AG04450 (cell line): ENCODE measurements at regions not wholly inside any gene's neighbourhood (a gene's known extent, or its start where the extent isn't known, plus 50 kb on each side); places are given as distances from the start of the nearest gene placed in this dataset.
"Not testable (repeated sequence)": the region's sequence is repeated elsewhere in the genome, so short reads cannot be mapped to it uniquely, and the experiment has no call there.

Experiments used
- CTCF ChIA-PET: fragments of 300-600, 350-600 bp; formaldehyde crosslinking; extraction: SDS; loops from one replicate; lab custom pipeline; 2022; ENCODE audit warnings: antibody characterized with exemption, inconsistent platforms; lab: Charles Lee
- POLR2A ChIA-PET: fragments of 350-600 bp; formaldehyde crosslinking; extraction: SDS; loops from one replicate; lab custom pipeline; 2021; ENCODE audit warnings: antibody characterized with exemption, inconsistent platforms; lab: Yijun Ruan, JAX
- DNase-seq: peaks from one replicate; pipeline ENCODE4 v3.0.0-alpha.2; 2011; ENCODE audit warnings: low read depth, low spot score
- H3K27ac ChIP-seq: one replicate; pipeline ENCODE4 v1.5.1; 2012; ENCODE audit warnings: low read depth, low read length, control low read depth
- H3K27me3 ChIP-seq: one replicate; pipeline ENCODE4 v1.6.0; 2012; ENCODE audit warnings: low read length; ENCODE audit not compliant: control insufficient read depth, insufficient read depth
- H3K4me3 ChIP-seq: 2 replicates; pipeline ENCODE4 v1.5.1; 2011; ENCODE audit warnings: mild to moderate bottlenecking, low read depth, low read length, control low read depth
- H3K9me3 ChIP-seq: 2 replicates; pipeline ENCODE4 v1.5.1; 2012; ENCODE audit warnings: low read length; ENCODE audit not compliant: control insufficient read depth, insufficient read depth
- TF ChIP-seq, protein P1 (sequence below): IDR thresholded peaks from 2 replicates; pipeline ENCODE4 v1.5.1; 2011; ENCODE audit warnings: low read depth, low read length, control low read depth, inconsistent platforms

DNA sequence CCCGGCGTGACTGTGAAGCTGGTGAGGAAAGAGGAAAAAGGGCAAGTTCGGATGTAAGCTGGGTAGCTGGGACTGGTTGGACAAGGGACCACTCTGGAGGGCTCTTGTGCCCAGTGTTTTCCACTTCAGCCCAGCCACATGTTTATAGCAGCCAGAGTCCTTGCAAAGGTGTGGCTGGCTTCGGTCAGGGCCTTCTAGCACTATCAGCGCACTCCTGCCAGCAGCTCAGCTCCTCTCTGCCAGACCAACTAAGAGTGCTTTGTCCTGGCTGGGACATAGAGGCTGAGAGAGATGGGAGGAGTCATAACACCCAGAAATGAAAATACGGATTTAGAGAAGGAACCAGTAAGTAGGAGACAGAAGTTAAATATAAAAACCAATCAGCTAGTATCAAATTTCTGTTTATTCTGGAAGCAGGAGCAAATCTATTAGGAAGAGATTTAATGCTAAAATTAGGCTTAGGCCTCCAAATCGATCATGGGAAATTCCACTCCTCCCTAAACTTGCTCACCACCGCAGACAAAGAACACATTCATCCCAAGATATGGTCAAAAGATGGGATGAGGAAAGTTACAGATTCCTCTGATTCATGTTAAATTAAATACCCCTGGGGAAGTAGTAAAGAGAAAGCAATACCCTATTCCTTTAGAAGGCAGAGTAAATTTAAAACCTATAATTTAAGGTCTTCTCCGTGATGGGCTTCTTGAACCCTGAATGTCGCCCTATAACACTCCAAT is 135.0 kb downstream of the RALA start:
- Histone ChIP-seq H3K27ac (no peak overlapping the region), H3K27me3 (no peaks in the 10 kb centered on the region), H3K4me3 (no peak overlapping the region), H3K9me3 (no peaks in the 10 kb centered on the region; the same call in 1 of the 2 replicates)
- ChIA-PET POLR2A (interaction anchor here (0.9 kb wide), 1 partner anchor 178 kb away, joined by 3 read pairs; no protein-coding TSS in a partner anchor), CTCF (interaction anchor here (0.6 to 2.1 kb wide), 4 partner anchors 10 to 178 kb away, joined by 3 to 14 read pairs (median 4); no protein-coding TSS in a partner anchor)
- TF ChIP-seq, protein P1, sequence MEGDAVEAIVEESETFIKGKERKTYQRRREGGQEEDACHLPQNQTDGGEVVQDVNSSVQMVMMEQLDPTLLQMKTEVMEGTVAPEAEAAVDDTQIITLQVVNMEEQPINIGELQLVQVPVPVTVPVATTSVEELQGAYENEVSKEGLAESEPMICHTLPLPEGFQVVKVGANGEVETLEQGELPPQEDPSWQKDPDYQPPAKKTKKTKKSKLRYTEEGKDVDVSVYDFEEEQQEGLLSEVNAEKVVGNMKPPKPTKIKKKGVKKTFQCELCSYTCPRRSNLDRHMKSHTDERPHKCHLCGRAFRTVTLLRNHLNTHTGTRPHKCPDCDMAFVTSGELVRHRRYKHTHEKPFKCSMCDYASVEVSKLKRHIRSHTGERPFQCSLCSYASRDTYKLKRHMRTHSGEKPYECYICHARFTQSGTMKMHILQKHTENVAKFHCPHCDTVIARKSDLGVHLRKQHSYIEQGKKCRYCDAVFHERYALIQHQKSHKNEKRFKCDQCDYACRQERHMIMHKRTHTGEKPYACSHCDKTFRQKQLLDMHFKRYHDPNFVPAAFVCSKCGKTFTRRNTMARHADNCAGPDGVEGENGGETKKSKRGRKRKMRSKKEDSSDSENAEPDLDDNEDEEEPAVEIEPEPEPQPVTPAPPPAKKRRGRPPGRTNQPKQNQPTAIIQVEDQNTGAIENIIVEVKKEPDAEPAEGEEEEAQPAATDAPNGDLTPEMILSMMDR = no peak
- no peak for DNase-seq

DNA sequence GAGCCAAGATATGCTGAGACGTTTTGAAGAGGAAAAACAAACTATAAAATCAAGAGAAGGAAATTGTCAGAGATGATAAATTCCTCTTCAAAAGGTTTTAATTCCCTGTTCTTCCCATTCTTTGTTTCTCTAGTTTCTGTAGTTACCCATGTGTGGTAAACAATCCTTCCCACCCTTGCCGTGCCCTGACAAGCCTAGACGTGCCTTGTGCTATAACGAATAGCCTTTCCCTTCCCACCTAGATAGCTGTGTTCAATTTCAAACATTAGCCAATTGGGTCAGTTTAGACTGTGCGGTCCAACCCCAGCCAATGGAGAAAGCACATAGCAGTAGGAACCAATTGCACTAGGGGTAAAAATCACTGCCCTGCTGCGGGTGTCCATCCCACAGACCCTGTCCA is 138.1 kb downstream of the RALA start:
- H3K9me3 ChIP-seq = no peaks in the 10 kb centered on the region
- H3K4me3 ChIP-seq = no peak overlapping the region
- no peak overlapping the region for H3K27ac ChIP-seq
- H3K27me3 ChIP-seq = no peaks in the 10 kb centered on the region
- TF ChIP-seq, protein P1 = no peak
- DNase-seq = no peak
- ChIA-PET POLR2A (no interaction called here), CTCF (interaction anchor here (0.8 to 2.3 kb wide), 2 partner anchors 14 to 18 kb away, joined by 3 to 8 read pairs; no protein-coding TSS in a partner anchor)

DNA sequence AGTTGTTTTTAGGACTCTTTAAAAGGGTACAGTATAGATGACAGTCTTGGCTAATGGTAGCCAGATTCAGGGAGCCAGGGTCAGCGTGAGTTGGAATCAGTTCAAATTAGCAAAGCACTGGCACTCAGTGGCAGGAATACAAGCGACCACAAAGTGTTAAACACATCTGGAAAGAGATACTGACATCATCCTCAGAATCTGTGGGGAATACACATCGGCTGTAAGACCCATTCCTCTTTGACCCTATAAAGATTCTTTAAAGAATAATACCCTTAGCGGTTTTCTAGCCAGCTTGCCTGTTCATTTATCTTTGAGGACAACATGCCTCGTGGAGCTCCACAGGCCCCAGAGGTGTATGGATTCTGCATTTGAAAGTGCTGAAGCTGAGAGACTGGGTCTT is 139.1 kb downstream of the RALA start:
- CTCF ChIA-PET = interaction anchor here (1.0 kb wide), 1 partner anchor 182 kb away, joined by 6 read pairs; no protein-coding TSS in a partner anchor
- POLR2A ChIA-PET, H3K9me3 ChIP-seq, DNase-seq, H3K4me3 ChIP-seq, H3K27me3 ChIP-seq: not testable (repeated sequence)
- H3K27ac ChIP-seq = peak overlapping the region; percentile 21

DNA sequence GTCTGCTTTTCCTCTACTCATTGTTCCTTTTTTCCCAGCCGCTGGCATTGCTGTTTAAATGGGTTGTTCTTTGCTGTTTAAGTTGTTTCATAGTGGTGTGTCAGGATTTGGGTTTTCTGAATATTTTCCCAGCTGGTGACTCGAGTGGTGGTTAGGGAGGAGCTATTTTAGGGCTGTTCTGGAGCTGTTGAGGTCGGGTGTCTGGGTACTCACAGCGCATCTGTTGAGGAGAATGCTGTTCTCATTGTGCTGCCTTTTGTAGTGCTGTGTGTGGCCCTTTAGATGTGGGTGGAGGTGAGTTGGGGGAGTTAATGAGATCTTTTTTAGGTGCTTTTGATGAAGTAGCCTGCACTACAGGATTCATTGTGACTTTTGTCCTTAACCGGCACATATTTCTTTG is 139.5 kb downstream of the RALA start:
- POLR2A ChIA-PET, H3K27me3 ChIP-seq, H3K9me3 ChIP-seq, DNase-seq, H3K4me3 ChIP-seq: not testable (repeated sequence)
- H3K27ac ChIP-seq = peak overlapping the region; percentile 21
- CTCF ChIA-PET = interaction anchor here (1.0 kb wide), 1 partner anchor 183 kb away, joined by 6 read pairs; no protein-coding TSS in a partner anchor

DNA sequence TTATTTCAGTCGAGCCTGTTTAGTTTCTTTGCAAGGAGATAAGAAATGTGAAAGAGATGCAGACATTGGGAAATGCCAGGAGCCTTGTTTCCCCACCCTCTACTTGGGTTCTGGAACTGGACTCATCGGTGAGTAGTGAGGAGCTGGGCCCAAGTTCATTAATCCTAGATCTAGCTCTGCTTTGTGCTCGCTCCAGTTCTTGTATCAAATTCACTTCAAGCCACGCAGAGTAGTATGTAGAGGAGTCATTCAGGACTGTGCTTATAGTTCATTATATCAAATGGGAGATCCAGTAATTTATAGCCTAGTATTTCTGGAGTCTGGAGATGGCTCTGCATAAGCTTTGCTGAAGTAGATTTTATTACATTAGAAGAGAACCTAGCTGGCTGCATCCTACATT is 142.5 kb downstream of the RALA start:
- POLR2A ChIA-PET, CTCF ChIA-PET, H3K27me3 ChIP-seq, H3K4me3 ChIP-seq, H3K27ac ChIP-seq, H3K9me3 ChIP-seq, DNase-seq: not testable (repeated sequence)

DNA sequence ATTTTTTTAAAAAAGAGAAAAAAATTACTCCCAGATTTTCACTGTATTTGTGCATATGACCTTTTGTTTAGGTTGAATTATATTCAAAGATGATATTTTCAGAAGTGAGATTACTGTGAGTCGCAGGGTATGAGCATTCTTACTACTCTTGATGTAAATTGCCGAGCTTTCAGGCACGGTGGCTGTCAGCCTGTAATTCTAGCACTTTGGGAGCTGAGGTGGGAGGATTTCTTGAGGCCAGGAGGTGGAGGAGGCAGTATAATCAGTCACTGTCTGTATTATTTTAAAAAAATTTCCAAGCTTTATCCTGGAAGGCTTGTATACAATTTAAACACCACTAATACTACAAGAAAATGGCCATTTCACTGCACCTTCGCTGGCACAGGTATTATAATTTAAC is 145.1 kb downstream of the RALA start:
- H3K9me3 ChIP-seq, POLR2A ChIA-PET, H3K4me3 ChIP-seq, H3K27ac ChIP-seq, DNase-seq, H3K27me3 ChIP-seq: not testable (repeated sequence)
- CTCF ChIA-PET = interaction anchor here (1.3 kb wide), 1 partner anchor 188 kb away, joined by 3 read pairs; no protein-coding TSS in a partner anchor

DNA sequence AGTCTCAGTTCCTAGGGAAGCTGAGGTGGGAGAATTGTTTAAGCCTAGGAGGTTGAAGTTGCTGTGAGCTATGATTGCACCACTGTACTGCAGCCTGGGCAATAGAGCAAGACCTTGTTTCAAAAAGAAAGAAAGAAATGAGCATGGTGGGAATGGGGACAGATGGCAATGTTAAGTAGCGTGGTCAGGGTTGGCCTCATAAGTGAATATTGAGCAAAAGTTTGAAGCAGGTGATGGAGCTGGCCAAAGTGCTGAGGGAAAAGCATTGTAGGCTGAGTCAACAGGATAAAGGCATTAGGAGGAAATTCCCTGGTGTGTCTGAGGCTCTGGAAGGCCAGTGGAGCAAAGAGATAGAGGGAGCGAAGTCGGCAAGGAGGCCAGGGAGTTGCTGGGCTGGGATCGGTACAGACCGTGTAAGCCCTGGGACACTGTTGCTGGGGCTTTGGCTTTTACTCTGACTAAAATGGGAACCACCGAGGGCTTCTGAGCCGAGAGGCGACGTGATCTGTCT is 151.0 kb downstream of the RALA start:
- H3K4me3 ChIP-seq, POLR2A ChIA-PET, H3K27ac ChIP-seq, CTCF ChIA-PET, H3K9me3 ChIP-seq, DNase-seq, H3K27me3 ChIP-seq: not testable (repeated sequence)

DNA sequence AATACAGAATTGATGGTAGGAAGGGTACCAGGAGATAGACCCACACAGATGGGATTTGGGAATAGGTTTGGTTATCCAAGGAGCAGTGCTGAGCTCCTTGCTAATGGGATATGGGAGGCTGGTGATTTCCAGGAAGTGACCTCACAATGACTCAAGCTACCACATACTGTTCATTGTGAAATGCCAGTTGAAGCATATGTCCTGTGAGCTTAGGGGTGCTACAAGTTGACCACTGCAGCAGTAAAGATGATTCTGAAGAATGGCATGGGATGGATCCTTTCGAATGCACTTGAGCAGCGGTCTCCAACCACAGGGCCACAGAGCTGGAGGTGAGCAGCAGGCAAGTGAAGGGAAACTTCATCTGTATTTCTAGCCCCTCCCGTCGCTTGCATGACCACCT is 158.2 kb downstream of the RALA start:
- POLR2A ChIA-PET, CTCF ChIA-PET, H3K27ac ChIP-seq, H3K27me3 ChIP-seq, DNase-seq, H3K9me3 ChIP-seq, H3K4me3 ChIP-seq: not testable (repeated sequence)

DNA sequence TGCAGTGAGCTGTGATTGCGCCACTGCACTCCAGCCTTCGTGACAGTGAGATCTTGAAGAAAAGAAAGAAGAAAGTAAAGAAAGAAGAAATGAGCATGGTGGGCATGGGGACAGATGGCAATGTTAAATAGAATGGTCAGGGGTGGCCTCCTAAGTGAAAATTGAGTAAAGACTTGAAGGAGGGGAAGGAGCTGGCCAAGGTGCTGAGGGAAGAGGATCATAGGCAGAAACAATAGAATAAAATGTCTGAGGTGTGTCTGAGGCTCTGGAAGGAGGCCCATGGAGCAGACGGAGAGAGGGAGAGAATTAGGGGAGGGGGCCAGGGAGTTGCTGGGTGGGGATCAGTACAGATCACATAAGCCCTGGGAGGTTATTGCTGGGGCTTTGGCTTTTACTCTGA is 163.1 kb downstream of the RALA start:
- H3K27me3 ChIP-seq, DNase-seq, POLR2A ChIA-PET, H3K4me3 ChIP-seq, CTCF ChIA-PET, H3K9me3 ChIP-seq, H3K27ac ChIP-seq: not testable (repeated sequence)

DNA sequence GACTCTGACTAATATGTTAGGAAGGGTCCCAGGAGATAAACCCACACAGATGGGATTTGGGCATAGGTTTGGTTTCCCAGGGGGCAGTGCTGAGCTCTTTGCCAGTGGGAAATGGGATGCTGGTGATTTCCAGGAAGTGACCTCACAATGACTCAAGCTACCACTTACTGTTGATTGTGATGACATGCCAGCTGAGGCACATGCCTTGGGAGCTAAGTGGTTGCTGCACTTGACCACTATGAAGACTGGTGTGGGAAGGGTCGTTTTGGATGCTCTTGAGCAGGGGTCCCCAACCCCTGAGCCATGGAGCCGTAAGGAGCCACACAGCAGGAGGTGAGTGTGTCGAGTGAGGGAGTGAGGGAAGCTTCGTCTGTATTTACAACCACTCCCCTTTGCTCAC is 159.0 kb upstream of the CDK13 start:
- H3K27me3 ChIP-seq, H3K27ac ChIP-seq, H3K9me3 ChIP-seq, POLR2A ChIA-PET, CTCF ChIA-PET, DNase-seq, H3K4me3 ChIP-seq: not testable (repeated sequence)
